Vagina (tissue), 2 donors: ENCODE measurements at regions not wholly inside any gene's neighbourhood (a gene's known extent, or its start where the extent isn't known, plus 50 kb on each side); places are given as distances from the start of the nearest gene placed in this dataset.

Experiments used
- POLR2A ChIP-seq, 2 donors: fragments of 450-650 bp; IDR thresholded peaks; one replicate each; pipeline ENCODE4 v1.6.1; 2017; ENCODE audit warnings: antibody characterized with exemption in 2 of 2, mild to moderate bottlenecking in 2 of 2, moderate library complexity in 2 of 2
- POLR2AphosphoS5 ChIP-seq, 2 donors: sonication (generic); formaldehyde crosslinking; IDR thresholded peaks; one replicate each; pipeline ENCODE4 v1.9.0; 2017; ENCODE audit warnings: antibody characterized with exemption in 2 of 2, mild to moderate bottlenecking in 2 of 2, low read depth in 1 of 2; ENCODE audit not compliant: insufficient read depth in 1 of 2
- TF ChIP-seq, protein P1 (sequence below), 3 experiments: fragments of 450-650 bp in 2 of 3; fragments of 200-600 bp in 1 of 3; sonication (generic) in 1 of 3; IDR thresholded peaks; one replicate each; pipeline ENCODE4 v1.5.1; 2017 to 2019; ENCODE audit warnings: antibody characterized with exemption in 3 of 3, mild to moderate bottlenecking in 2 of 3, moderate library complexity in 2 of 3

- TF ChIP-seq, protein P1, sequence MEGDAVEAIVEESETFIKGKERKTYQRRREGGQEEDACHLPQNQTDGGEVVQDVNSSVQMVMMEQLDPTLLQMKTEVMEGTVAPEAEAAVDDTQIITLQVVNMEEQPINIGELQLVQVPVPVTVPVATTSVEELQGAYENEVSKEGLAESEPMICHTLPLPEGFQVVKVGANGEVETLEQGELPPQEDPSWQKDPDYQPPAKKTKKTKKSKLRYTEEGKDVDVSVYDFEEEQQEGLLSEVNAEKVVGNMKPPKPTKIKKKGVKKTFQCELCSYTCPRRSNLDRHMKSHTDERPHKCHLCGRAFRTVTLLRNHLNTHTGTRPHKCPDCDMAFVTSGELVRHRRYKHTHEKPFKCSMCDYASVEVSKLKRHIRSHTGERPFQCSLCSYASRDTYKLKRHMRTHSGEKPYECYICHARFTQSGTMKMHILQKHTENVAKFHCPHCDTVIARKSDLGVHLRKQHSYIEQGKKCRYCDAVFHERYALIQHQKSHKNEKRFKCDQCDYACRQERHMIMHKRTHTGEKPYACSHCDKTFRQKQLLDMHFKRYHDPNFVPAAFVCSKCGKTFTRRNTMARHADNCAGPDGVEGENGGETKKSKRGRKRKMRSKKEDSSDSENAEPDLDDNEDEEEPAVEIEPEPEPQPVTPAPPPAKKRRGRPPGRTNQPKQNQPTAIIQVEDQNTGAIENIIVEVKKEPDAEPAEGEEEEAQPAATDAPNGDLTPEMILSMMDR (IDR thresholded peaks at IDR 0.05): no peak
- TF ChIP-seq POLR2AphosphoS5 (IDR thresholded peaks at IDR 0.05; ENCODE audit: insufficient read depth in 1 of 2, low read depth in 1 of 2): no peak
- TF ChIP-seq POLR2A (IDR thresholded peaks at IDR 0.05): no peak
Observed at GRCh38 chr4:56245547-56246232, 141.6 kb downstream of the AASDH start.
